ENCODE measurements at regions not wholly inside any gene's neighbourhood (a gene's known extent, or its start where the extent isn't known, plus 50 kb on each side); places are given as distances from the start of the nearest gene placed in this dataset.

DNA sequence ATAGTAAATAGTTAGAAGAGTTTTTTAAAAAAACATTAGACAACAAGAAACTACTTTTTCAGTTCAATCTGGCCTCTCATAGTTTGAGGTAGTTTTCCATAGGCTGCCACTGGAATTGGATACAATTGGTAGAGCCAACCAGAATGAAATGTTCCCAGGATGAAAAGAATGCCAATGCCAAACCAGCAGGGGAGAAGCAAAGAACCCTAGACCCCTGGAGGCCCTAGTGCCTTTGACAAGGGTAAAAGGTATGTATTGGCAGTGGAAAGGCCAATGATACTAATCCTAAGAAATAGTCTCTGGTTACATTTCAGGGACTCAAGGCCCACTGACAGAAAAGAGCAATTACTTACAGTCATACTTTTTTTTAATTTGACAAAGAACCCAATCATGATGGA, 77.4 kb upstream of the SEM1 start:
- Histone ChIP-seq H3K4me1 (no peaks in the 10 kb centered on the region), H3K36me3 (no peaks in the 10 kb centered on the region), H3K9me3 (no peaks in the 10 kb centered on the region), H3K27me3 (no peaks in the 10 kb centered on the region), H3K4me3 (no peak overlapping the region), H3K27ac (no peak overlapping the region)
- ATAC-seq (ENCODE audit: low FRiP score in 2 of 2): no peak
- TF ChIP-seq CTCF (IDR thresholded peaks at IDR 0.05) (no peak), EP300 (IDR thresholded peaks at IDR 0.05) (no peak), POLR2A (IDR thresholded peaks at IDR 0.05) (no peak), POLR2AphosphoS5 (IDR thresholded peaks at IDR 0.05) (no peak)
- DNase-seq: no peak

DNA sequence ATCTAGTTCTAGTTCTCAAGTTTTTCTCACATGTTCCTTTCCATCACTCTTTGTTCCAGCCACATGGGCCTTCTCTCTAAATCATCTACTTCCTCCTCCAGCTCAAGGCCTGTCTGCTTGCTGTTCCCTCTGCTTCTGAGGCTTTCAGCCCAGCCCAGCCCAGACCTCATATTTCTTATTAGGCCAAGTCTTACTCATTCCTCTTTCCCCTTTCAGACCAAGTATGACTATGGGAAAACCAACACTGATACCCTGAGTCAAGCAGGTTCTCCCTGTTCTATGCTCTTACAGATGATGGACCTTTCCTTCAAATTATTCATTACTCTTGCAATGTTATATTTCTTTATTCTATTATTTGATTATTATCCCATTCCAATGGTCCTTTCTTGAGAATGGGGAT, 80.3 kb upstream of the SEM1 start:
- H3K27ac ChIP-seq: no peak overlapping the region
- no peak overlapping the region for H3K4me3 ChIP-seq
- H3K4me1 ChIP-seq: no peaks in the 10 kb centered on the region
- TF ChIP-seq CTCF (IDR thresholded peaks at IDR 0.05) (no peak), POLR2A (IDR thresholded peaks at IDR 0.05) (no peak), POLR2AphosphoS5 (IDR thresholded peaks at IDR 0.05) (no peak), EP300 (IDR thresholded peaks at IDR 0.05) (no peak)
- H3K27me3 ChIP-seq: no peaks in the 10 kb centered on the region
- no peak for DNase-seq
- no peak for ATAC-seq (ENCODE audit: low FRiP score in 2 of 2)
- H3K36me3 ChIP-seq: no peaks in the 10 kb centered on the region
- no peaks in the 10 kb centered on the region for H3K9me3 ChIP-seq

DNA sequence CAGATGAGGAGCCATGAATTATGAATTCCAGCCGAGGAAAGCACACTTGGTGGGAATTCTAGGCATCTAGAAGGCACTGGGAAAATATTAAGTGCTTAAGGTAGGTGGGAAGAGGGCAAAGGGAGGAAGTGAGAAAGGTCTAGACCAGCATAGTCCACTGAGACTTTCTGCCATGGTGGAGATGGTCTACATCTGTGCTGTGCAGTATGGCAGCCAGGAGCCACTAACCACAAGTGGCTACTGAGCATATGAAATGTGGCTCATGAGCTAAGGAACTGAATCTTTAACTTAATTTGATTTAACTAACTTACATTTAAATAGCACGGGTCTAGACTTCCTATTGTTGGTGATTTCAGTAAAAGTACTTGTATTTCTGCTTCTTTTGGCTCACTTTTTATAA, 82.5 kb upstream of the SEM1 start:
- Histone ChIP-seq H3K36me3 (no peaks in the 10 kb centered on the region), H3K9me3 (no peaks in the 10 kb centered on the region), H3K4me3 (no peak overlapping the region), H3K27me3 (no peaks in the 10 kb centered on the region), H3K27ac (no peak overlapping the region), H3K4me1 (no peaks in the 10 kb centered on the region)
- TF ChIP-seq POLR2A (IDR thresholded peaks at IDR 0.05): no peak
- no peak for TF ChIP-seq CTCF (IDR thresholded peaks at IDR 0.05)
- no peak for TF ChIP-seq EP300 (IDR thresholded peaks at IDR 0.05)
- TF ChIP-seq POLR2AphosphoS5 (IDR thresholded peaks at IDR 0.05): no peak
- ATAC-seq (ENCODE audit: low FRiP score in 2 of 2) (no peak), DNase-seq (no peak)
- WGBS, 2 donors: 65 to 81% methylated on average over 2 of the region's 2 CpGs

- no peak for DNase-seq
- TF ChIP-seq POLR2A (IDR thresholded peaks at IDR 0.05) (no peak), EP300 (IDR thresholded peaks at IDR 0.05) (no peak), CTCF (IDR thresholded peaks at IDR 0.05) (no peak), POLR2AphosphoS5 (IDR thresholded peaks at IDR 0.05) (no peak)
- 86 to 98% methylated on average over 2 of the region's 2 CpGs for WGBS, 2 donors
These were observed 84.4 kb upstream of the SEM1 start for GRCh38 chr7:96794063-96794462.

DNA sequence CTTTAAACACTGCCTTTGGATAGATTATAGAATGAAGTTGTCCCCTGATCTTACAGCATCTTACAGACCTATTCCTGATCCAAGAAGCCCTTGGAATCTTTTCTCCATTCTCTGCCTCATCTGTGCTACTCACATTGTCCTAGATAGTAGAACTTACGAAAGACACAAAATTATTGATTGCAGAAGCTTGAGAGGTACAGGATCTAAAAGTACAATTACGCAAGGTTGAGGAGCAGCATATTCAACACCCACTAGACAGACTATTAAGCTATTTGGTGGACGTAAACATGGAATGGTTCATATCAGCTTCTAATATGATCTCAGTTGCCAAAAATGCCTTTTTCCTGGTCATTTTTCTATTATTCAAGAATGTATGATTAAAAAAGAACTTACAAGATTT, 90.5 kb upstream of the SEM1 start:
- Histone ChIP-seq H3K9me3 (no peaks in the 10 kb centered on the region), H3K4me1 (no peaks in the 10 kb centered on the region), H3K27ac (no peak overlapping the region), H3K27me3 (no peaks in the 10 kb centered on the region), H3K4me3 (no peak overlapping the region), H3K36me3 (no peaks in the 10 kb centered on the region)
- WGBS, 2 donors: 89 to 90% methylated on average over 3 of the region's 3 CpGs
- no peak for DNase-seq
- no peak for TF ChIP-seq POLR2A (IDR thresholded peaks at IDR 0.05)
- TF ChIP-seq CTCF (IDR thresholded peaks at IDR 0.05): no peak
- no peak for TF ChIP-seq EP300 (IDR thresholded peaks at IDR 0.05)
- TF ChIP-seq POLR2AphosphoS5 (IDR thresholded peaks at IDR 0.05): no peak
- ATAC-seq (ENCODE audit: low FRiP score in 2 of 2): no peak

More at GRCh38 chr7:96794063-96794462, 84.4 kb upstream of the SEM1 start:
- no peak for ATAC-seq (ENCODE audit: low FRiP score in 2 of 2)
- Histone ChIP-seq H3K27ac (no peak overlapping the region), H3K27me3 (no peaks in the 10 kb centered on the region), H3K36me3 (no peaks in the 10 kb centered on the region), H3K4me1 (no peaks in the 10 kb centered on the region), H3K4me3 (no peak overlapping the region), H3K9me3 (no peaks in the 10 kb centered on the region)
